ENCODE measurements at regions not wholly inside any gene's neighbourhood (a gene's known extent, or its start where the extent isn't known, plus 50 kb on each side); places are given as distances from the start of the nearest gene placed in this dataset.

DNA sequence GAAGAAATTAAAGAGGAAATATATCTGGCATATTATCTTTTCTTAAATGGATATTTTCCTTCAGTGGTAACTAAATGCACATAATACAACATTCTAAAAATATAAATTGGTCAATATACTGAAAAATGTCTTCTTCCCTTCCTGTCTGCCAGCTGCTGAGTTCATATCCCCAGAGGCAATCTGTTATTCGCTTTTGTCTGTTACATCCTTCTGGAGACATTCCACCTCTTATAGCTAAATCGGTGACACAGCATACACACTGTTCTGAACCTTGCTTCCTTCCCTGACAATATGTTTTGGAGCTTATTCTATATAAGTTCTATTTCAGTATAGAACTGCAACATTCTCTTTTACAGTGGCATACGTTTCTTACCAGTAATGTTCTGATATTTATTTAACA, 147.8 kb downstream of the TENT4A start:
- ATAC-seq = no peak
- no peak for TF ChIP-seq ZC3H10 (CRISPR knock-in tag; IDR thresholded peaks at IDR 0.05)
- TF ChIP-seq ESRRG (CRISPR knock-in tag; IDR thresholded peaks at IDR 0.05) = no peak
- no peak for TF ChIP-seq ZNF70 (CRISPR knock-in tag; IDR thresholded peaks at IDR 0.05)
- TF ChIP-seq ISL1 (CRISPR knock-in tag; IDR thresholded peaks at IDR 0.05) = no peak
- no peak for TF ChIP-seq ZFP30 (CRISPR knock-in tag; IDR thresholded peaks at IDR 0.05)
- no peak for TF ChIP-seq ZNF8 (CRISPR knock-in tag; IDR thresholded peaks at IDR 0.05)
- no peak for TF ChIP-seq ZNF565 (CRISPR knock-in tag; conservative IDR thresholded peaks at IDR 0.05; ENCODE audit: low read depth)
- TF ChIP-seq, protein P1, sequence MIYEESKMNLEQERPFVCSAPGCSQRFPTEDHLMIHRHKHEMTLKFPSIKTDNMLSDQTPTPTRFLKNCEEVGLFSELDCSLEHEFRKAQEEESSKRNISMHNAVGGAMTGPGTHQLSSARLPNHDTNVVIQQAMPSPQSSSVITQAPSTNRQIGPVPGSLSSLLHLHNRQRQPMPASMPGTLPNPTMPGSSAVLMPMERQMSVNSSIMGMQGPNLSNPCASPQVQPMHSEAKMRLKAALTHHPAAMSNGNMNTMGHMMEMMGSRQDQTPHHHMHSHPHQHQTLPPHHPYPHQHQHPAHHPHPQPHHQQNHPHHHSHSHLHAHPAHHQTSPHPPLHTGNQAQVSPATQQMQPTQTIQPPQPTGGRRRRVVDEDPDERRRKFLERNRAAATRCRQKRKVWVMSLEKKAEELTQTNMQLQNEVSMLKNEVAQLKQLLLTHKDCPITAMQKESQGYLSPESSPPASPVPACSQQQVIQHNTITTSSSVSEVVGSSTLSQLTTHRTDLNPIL (CRISPR knock-in tag; IDR thresholded peaks at IDR 0.05; ENCODE audit: low read depth) = no peak
- no peak for TF ChIP-seq GLIS3 (CRISPR knock-in tag; IDR thresholded peaks at IDR 0.05)
- no peak for TF ChIP-seq ARNTL (CRISPR knock-in tag; IDR thresholded peaks at IDR 0.05; ENCODE audit: borderline replicate concordance, low read depth)
- TF ChIP-seq OSR1 (CRISPR knock-in tag; IDR thresholded peaks at IDR 0.05) = no peak
- no peak for TF ChIP-seq TOX (CRISPR knock-in tag; IDR thresholded peaks at IDR 0.05; ENCODE audit: borderline replicate concordance)
- TF ChIP-seq BACH2 (CRISPR knock-in tag; IDR thresholded peaks at IDR 0.05; ENCODE audit: borderline replicate concordance) = no peak
- TF ChIP-seq, protein P2, sequence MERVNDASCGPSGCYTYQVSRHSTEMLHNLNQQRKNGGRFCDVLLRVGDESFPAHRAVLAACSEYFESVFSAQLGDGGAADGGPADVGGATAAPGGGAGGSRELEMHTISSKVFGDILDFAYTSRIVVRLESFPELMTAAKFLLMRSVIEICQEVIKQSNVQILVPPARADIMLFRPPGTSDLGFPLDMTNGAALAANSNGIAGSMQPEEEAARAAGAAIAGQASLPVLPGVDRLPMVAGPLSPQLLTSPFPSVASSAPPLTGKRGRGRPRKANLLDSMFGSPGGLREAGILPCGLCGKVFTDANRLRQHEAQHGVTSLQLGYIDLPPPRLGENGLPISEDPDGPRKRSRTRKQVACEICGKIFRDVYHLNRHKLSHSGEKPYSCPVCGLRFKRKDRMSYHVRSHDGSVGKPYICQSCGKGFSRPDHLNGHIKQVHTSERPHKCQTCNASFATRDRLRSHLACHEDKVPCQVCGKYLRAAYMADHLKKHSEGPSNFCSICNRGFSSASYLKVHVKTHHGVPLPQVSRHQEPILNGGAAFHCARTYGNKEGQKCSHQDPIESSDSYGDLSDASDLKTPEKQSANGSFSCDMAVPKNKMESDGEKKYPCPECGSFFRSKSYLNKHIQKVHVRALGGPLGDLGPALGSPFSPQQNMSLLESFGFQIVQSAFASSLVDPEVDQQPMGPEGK (CRISPR knock-in tag; IDR thresholded peaks at IDR 0.05; ENCODE audit: borderline replicate concordance) = no peak
- TF ChIP-seq SNAI2 (CRISPR knock-in tag; IDR thresholded peaks at IDR 0.05) = no peak
- TF ChIP-seq PPARA (CRISPR knock-in tag; IDR thresholded peaks at IDR 0.05; ENCODE audit: borderline replicate concordance) = no peak
- TF ChIP-seq CSDC2 (CRISPR knock-in tag; IDR thresholded peaks at IDR 0.05) = no peak

DNA sequence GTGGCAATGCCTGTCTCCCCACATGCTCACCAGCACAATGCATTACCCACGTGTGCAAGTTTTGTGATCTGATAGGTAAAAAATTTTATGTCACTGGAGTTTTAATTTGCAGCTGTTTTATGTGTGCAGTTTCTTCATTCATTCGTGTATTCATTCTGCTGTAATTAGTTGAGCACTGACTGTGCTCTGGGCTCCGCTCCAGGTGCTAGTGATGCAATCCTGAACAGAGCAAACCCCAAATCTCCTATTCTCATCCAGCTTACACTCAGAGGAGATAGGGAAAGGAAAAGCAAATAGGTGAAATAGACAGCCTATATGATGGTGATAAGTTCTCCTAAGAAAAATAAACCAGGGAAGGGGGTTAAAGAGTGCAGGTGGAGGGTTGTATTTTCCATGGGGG, 148.4 kb downstream of the TENT4A start:
- TF ChIP-seq, protein P2 (CRISPR knock-in tag; IDR thresholded peaks at IDR 0.05; ENCODE audit: borderline replicate concordance) = no peak
- TF ChIP-seq, protein P3, sequence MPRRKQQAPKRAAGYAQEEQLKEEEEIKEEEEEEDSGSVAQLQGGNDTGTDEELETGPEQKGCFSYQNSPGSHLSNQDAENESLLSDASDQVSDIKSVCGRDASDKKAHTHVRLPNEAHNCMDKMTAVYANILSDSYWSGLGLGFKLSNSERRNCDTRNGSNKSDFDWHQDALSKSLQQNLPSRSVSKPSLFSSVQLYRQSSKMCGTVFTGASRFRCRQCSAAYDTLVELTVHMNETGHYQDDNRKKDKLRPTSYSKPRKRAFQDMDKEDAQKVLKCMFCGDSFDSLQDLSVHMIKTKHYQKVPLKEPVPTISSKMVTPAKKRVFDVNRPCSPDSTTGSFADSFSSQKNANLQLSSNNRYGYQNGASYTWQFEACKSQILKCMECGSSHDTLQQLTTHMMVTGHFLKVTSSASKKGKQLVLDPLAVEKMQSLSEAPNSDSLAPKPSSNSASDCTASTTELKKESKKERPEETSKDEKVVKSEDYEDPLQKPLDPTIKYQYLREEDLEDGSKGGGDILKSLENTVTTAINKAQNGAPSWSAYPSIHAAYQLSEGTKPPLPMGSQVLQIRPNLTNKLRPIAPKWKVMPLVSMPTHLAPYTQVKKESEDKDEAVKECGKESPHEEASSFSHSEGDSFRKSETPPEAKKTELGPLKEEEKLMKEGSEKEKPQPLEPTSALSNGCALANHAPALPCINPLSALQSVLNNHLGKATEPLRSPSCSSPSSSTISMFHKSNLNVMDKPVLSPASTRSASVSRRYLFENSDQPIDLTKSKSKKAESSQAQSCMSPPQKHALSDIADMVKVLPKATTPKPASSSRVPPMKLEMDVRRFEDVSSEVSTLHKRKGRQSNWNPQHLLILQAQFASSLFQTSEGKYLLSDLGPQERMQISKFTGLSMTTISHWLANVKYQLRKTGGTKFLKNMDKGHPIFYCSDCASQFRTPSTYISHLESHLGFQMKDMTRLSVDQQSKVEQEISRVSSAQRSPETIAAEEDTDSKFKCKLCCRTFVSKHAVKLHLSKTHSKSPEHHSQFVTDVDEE (CRISPR knock-in tag; IDR thresholded peaks at IDR 0.05) = no peak
- TF ChIP-seq, protein P4, sequence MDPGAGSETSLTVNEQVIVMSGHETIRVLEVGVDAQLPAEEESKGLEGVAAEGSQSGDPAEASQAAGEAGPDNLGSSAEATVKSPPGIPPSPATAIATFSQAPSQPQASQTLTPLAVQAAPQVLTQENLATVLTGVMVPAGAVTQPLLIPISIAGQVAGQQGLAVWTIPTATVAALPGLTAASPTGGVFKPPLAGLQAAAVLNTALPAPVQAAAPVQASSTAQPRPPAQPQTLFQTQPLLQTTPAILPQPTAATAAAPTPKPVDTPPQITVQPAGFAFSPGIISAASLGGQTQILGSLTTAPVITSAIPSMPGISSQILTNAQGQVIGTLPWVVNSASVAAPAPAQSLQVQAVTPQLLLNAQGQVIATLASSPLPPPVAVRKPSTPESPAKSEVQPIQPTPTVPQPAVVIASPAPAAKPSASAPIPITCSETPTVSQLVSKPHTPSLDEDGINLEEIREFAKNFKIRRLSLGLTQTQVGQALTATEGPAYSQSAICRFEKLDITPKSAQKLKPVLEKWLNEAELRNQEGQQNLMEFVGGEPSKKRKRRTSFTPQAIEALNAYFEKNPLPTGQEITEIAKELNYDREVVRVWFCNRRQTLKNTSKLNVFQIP (CRISPR knock-in tag; IDR thresholded peaks at IDR 0.05; ENCODE audit: borderline replicate concordance, low read depth) = no peak
- no peak for TF ChIP-seq RARB (CRISPR knock-in tag; IDR thresholded peaks at IDR 0.05)
- no peak for TF ChIP-seq ZNF565 (CRISPR knock-in tag; conservative IDR thresholded peaks at IDR 0.05; ENCODE audit: low read depth)
- TF ChIP-seq, protein P1 (CRISPR knock-in tag; IDR thresholded peaks at IDR 0.05; ENCODE audit: low read depth) = no peak
- TF ChIP-seq ESRRG (CRISPR knock-in tag; IDR thresholded peaks at IDR 0.05) = no peak
- TF ChIP-seq TOX (CRISPR knock-in tag; IDR thresholded peaks at IDR 0.05; ENCODE audit: borderline replicate concordance) = no peak
- TF ChIP-seq BACH2 (CRISPR knock-in tag; IDR thresholded peaks at IDR 0.05; ENCODE audit: borderline replicate concordance) = no peak
- TF ChIP-seq ZNF8 (CRISPR knock-in tag; IDR thresholded peaks at IDR 0.05) = no peak
- no peak for ATAC-seq
